WERI-Rb-1 (cell line): ENCODE measurements at regions not wholly inside any gene's neighbourhood (a gene's known extent, or its start where the extent isn't known, plus 50 kb on each side); places are given as distances from the start of the nearest gene placed in this dataset.

Experiments
- DNase-seq: peaks from one replicate; pipeline ENCODE4 v3.0.0-alpha.2; 2020
- H3K27ac ChIP-seq: fragments of 250-450 bp; sonication (Bioruptor Pico); 2 replicates; pipeline ENCODE4 v1.5.1; 2020; ENCODE audit warnings: mild to moderate bottlenecking, moderate library complexity
- H3K27me3 ChIP-seq: fragments of 250-450 bp; sonication (Bioruptor Pico); 2 replicates; pipeline ENCODE4 v1.5.1; 2021; ENCODE audit warnings: mild to moderate bottlenecking, low read depth, moderate library complexity; ENCODE audit not compliant: insufficient read depth, severe bottlenecking
- H3K36me3 ChIP-seq: fragments of 250-450 bp; sonication (Bioruptor Pico); 2 replicates; pipeline ENCODE4 v1.5.1; 2020; ENCODE audit warnings: mild to moderate bottlenecking, moderate library complexity
- H3K4me3 ChIP-seq: 2 replicates; pipeline ENCODE4 v1.5.1; 2011; ENCODE audit warnings: low read depth, mild to moderate bottlenecking, control low read depth, low read length
- H3K9me3 ChIP-seq: fragments of 250-450 bp; sonication (Bioruptor Pico); 2 replicates; pipeline ENCODE4 v1.5.1; 2021; ENCODE audit warnings: mild to moderate bottlenecking, moderate library complexity; ENCODE audit not compliant: severe bottlenecking
- TF ChIP-seq, protein P1 (sequence below): IDR thresholded peaks from 2 replicates; pipeline ENCODE4 v1.5.1; 2011; ENCODE audit warnings: low read depth, mild to moderate bottlenecking, control low read depth, inconsistent platforms, low read length

DNA sequence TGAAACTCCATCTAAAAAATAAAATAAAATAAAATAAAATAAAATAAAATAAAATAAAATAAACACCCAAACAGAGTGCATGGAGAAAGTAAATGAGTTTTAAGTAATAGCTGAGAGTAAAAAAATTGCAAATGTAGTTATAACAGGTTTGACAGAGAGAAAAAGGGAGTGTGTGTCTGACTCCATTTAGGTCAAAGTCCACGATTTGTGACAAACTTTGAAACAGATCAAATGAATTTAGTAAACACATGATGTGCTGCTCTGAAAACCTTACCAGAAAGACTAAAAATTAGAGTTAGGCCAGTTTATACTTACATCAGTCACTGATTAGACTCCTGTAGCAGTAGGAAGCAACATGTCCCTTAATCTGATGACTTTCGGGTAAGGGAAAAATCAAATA is 346.6 kb downstream of the PARP8 start:
- no peak for DNase-seq
- Histone ChIP-seq H3K9me3 (no peaks in the 10 kb centered on the region), H3K27ac (no peak overlapping the region), H3K36me3 (no peaks in the 10 kb centered on the region), H3K27me3 (peaks cover 52% of the 10 kb centered on the region), H3K4me3 (no peak overlapping the region)
- TF ChIP-seq, protein P1, sequence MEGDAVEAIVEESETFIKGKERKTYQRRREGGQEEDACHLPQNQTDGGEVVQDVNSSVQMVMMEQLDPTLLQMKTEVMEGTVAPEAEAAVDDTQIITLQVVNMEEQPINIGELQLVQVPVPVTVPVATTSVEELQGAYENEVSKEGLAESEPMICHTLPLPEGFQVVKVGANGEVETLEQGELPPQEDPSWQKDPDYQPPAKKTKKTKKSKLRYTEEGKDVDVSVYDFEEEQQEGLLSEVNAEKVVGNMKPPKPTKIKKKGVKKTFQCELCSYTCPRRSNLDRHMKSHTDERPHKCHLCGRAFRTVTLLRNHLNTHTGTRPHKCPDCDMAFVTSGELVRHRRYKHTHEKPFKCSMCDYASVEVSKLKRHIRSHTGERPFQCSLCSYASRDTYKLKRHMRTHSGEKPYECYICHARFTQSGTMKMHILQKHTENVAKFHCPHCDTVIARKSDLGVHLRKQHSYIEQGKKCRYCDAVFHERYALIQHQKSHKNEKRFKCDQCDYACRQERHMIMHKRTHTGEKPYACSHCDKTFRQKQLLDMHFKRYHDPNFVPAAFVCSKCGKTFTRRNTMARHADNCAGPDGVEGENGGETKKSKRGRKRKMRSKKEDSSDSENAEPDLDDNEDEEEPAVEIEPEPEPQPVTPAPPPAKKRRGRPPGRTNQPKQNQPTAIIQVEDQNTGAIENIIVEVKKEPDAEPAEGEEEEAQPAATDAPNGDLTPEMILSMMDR = no peak

DNA sequence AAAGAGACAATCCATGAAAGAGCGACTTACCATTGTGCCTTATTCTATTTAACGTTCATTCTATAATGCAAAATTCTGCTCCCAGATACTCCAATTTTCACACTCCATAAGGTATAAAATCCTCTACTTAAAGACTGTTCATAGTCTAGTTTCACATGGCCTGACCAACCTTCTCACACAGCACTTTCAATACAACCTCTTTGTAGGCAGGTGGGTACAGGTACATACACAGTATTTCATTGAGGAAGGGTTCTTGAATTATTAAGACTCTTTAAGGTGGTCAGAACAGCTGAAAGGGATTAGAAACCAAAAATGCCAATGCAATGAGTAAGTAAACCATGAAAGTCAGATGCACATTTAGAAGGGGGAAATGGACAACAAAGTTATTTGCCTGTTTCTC is 352.0 kb downstream of the PARP8 start:
- Histone ChIP-seq H3K4me3 (no peak overlapping the region), H3K36me3 (no peaks in the 10 kb centered on the region), H3K27me3 (peaks cover 59% of the 10 kb centered on the region), H3K27ac (no peak overlapping the region), H3K9me3 (no peaks in the 10 kb centered on the region)
- TF ChIP-seq, protein P1 = no peak
- DNase-seq = no peak

DNA sequence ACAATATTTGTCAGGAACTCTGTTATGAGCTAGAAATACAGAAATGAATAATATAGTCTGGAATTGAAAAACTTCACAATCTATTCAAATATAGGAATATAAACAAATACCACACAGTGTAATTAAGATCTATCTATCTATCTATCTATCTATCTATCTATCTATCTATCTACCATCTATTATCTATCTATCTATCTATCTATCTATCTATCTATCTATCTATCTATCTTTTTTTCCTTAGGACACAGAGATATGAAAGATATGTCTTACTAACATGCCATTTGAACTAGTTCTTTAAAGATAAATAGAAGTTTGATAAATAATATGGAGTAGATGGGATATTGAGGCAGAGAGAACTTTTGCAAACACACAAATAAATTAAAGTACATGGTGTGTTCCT is 357.8 kb downstream of the PARP8 start:
- Histone ChIP-seq H3K27me3 (peaks cover 23% of the 10 kb centered on the region), H3K27ac (no peak overlapping the region), H3K36me3 (no peaks in the 10 kb centered on the region), H3K4me3 (no peak overlapping the region), H3K9me3 (no peaks in the 10 kb centered on the region)
- no peak for DNase-seq
- TF ChIP-seq, protein P1 = no peak

DNA sequence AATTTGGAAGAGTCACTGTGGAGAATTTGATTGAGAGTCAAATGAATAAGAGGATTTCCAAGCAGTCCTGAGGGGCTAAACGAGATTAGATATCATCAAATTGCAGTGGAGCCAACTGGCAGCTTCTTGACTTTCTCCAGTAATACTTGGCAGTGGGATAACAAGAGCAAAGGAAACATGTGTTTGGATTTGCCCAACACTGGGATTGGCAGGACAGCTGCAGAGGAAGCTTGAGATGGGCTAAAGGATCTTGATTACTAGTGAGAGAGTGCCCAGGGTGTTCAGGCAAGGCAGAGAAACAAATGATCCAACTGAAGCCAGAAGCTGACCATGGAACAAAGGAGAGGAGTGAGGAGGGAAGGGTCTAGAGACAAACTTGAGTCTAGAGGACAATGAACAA is 356.0 kb upstream of the ISL1 start:
- no peak for DNase-seq
- H3K27ac ChIP-seq = no peak overlapping the region
- no peak overlapping the region for H3K4me3 ChIP-seq
- TF ChIP-seq, protein P1 = no peak
- peaks cover 8% of the 10 kb centered on the region for H3K27me3 ChIP-seq
- H3K9me3 ChIP-seq = no peaks in the 10 kb centered on the region
- H3K36me3 ChIP-seq = no peaks in the 10 kb centered on the region

DNA sequence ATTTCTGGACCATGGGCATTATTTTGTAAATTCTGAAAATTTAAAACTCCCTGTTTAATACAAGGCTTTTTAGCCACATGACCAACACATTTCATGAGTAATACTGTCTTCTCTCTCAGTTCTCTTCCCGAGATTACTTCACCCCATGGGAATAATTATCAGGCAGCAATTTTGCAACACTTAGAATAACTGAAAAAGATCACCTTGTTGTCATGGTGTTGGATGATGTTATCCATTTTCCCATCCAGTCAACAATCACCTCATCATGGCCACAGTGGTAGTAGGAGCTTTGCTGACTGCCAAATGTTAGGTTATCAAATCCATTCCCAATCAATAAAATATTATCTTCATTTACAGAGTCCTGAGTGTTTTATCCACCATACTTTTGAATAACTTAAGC is 354.9 kb upstream of the ISL1 start:
- TF ChIP-seq, protein P1 = no peak
- DNase-seq = no peak
- Histone ChIP-seq H3K9me3 (no peaks in the 10 kb centered on the region), H3K27me3 (peaks cover 4% of the 10 kb centered on the region), H3K27ac (no peak overlapping the region), H3K4me3 (no peak overlapping the region), H3K36me3 (no peaks in the 10 kb centered on the region)

DNA sequence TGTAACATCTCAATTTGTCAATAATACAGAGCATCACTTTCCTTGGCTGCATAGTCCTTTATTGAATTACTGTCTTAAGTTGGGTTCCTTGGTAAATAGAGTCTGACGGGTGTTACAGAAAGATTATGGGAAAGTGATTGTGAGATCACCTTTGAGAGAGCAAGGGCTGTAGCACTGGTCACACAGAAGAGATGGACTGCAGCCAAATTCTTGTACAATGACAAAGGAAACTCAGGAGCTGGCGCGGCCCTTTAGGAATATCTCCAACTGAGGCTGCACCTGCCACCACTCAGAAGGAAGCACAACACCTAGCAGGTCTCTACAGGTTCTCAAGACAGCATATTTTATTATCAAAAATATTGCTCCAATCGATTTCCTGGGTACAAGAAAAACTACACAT is 350.0 kb upstream of the ISL1 start:
- no peak overlapping the region for H3K4me3 ChIP-seq
- H3K9me3 ChIP-seq = no peaks in the 10 kb centered on the region
- no peaks in the 10 kb centered on the region for H3K36me3 ChIP-seq
- DNase-seq = no peak
- TF ChIP-seq, protein P1 = no peak
- H3K27ac ChIP-seq = no peak overlapping the region
- H3K27me3 ChIP-seq = peaks cover 8% of the 10 kb centered on the region
